ENCODE measurements at regions not wholly inside any gene's neighbourhood (a gene's known extent, or its start where the extent isn't known, plus 50 kb on each side); places are given as distances from the start of the nearest gene placed in this dataset.

DNA sequence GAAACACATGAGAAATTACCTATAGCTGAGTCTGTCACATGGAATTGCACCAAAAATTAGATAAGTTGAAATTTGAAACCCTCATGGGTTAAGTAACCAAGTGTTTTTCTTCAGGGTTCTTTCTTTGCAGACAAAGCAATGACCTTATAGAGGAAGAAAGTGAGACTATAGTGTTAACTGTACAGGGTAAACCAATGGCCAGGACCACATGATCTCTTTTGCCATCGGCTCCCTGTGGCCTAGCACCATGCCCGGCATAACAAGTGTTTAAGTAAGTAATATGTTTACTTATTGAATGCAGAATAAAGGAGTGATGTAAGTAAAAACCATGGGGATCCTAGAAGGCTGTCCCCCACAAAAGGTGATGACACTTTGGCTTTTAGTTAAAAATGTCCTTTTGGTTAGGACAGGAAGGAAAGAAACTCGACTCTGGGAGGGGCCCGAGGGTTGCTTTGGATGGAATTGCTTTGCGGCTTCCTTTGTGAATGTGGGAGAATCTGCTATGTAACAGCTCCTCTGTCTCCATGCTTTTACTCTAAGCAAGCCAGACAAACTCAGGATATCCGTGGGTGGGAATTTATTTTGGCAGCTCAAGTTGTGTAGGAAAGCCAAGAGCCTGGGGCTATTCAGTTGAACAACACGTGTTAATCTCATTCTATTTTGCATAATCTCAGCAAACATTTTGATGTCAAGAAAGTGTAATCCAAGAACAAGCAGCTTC, 454.7 kb downstream of the INSC start:
- TF ChIP-seq, protein P1, sequence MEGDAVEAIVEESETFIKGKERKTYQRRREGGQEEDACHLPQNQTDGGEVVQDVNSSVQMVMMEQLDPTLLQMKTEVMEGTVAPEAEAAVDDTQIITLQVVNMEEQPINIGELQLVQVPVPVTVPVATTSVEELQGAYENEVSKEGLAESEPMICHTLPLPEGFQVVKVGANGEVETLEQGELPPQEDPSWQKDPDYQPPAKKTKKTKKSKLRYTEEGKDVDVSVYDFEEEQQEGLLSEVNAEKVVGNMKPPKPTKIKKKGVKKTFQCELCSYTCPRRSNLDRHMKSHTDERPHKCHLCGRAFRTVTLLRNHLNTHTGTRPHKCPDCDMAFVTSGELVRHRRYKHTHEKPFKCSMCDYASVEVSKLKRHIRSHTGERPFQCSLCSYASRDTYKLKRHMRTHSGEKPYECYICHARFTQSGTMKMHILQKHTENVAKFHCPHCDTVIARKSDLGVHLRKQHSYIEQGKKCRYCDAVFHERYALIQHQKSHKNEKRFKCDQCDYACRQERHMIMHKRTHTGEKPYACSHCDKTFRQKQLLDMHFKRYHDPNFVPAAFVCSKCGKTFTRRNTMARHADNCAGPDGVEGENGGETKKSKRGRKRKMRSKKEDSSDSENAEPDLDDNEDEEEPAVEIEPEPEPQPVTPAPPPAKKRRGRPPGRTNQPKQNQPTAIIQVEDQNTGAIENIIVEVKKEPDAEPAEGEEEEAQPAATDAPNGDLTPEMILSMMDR (IDR thresholded peaks at IDR 0.05; ENCODE audit: unreplicated experiment) = no peak
- H3K27me3 Mint-ChIP-seq (ENCODE audit: unreplicated experiment) = peaks cover 4% of the 10 kb centered on the region
- H3K36me3 Mint-ChIP-seq (ENCODE audit: low read depth, unreplicated experiment) = peaks cover 66% of the 10 kb centered on the region
- peaks cover 31% of the 10 kb centered on the region for H3K4me1 Mint-ChIP-seq (ENCODE audit: unreplicated experiment)
- no peak overlapping the region for H3K27ac Mint-ChIP-seq (ENCODE audit: unreplicated experiment)
- H3K4me3 Mint-ChIP-seq (ENCODE audit: unreplicated experiment) = no peak overlapping the region
- DNase-seq (ENCODE audit: low spot score) = no peak
- no peaks in the 10 kb centered on the region for H3K9me3 Mint-ChIP-seq (ENCODE audit: unreplicated experiment)

DNA sequence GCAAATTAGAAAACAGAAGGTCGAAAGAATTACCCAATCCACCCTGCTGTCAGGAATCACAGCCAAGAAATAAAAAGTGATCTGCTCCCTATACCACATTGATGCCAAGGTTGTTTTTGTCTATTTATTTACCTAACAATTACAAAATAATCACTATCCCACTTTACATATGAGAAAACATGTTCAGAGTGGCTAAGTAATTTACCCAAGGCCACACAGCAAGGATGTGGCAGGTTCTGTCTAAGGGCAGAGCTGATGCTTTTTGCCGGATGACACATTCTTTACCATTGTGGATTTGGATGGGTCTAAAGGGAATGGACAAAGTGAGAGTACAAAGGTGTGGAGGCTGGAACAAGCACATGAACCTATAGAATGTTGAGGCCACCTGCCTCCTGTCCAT, 460.7 kb downstream of the INSC start:
- DNase-seq (ENCODE audit: low spot score) = no peak
- peaks cover 3% of the 10 kb centered on the region for H3K27me3 Mint-ChIP-seq (ENCODE audit: unreplicated experiment)
- no peak overlapping the region for H3K4me3 Mint-ChIP-seq (ENCODE audit: unreplicated experiment)
- H3K9me3 Mint-ChIP-seq (ENCODE audit: unreplicated experiment) = no peaks in the 10 kb centered on the region
- peaks cover 2% of the 10 kb centered on the region for H3K4me1 Mint-ChIP-seq (ENCODE audit: unreplicated experiment)
- no peak overlapping the region for H3K27ac Mint-ChIP-seq (ENCODE audit: unreplicated experiment)
- TF ChIP-seq, protein P1 (IDR thresholded peaks at IDR 0.05; ENCODE audit: unreplicated experiment) = no peak
- peaks cover 26% of the 10 kb centered on the region for H3K36me3 Mint-ChIP-seq (ENCODE audit: low read depth, unreplicated experiment)

DNA sequence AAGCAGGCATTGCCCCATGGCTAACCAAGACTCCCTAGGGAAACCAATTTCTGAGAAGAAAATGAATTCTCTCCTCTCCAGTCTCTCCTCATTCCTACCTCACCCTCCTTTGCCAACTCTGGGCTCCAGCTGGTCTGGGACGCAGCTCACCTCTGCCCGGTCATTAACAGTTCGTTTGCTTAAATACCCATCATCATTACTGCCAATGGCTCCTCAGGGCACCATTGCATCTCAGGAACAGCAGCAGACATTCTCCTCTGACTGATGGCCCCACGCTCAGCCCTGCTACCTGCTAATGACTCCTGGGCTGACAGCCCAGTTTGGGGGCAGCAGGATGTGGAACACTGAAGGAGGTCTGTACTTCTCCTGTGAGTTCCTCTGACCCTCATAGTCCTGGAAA, 462.0 kb downstream of the INSC start:
- Mint-ChIP-seq H3K9me3 (ENCODE audit: unreplicated experiment) (no peaks in the 10 kb centered on the region), H3K4me1 (ENCODE audit: unreplicated experiment) (no peaks in the 10 kb centered on the region), H3K27me3 (ENCODE audit: unreplicated experiment) (peaks cover 3% of the 10 kb centered on the region), H3K27ac (ENCODE audit: unreplicated experiment) (no peak overlapping the region), H3K4me3 (ENCODE audit: unreplicated experiment) (no peak overlapping the region), H3K36me3 (ENCODE audit: low read depth, unreplicated experiment) (peaks cover 18% of the 10 kb centered on the region)
- DNase-seq (ENCODE audit: low spot score) = no peak
- TF ChIP-seq, protein P1 (IDR thresholded peaks at IDR 0.05; ENCODE audit: unreplicated experiment) = no peak

DNA sequence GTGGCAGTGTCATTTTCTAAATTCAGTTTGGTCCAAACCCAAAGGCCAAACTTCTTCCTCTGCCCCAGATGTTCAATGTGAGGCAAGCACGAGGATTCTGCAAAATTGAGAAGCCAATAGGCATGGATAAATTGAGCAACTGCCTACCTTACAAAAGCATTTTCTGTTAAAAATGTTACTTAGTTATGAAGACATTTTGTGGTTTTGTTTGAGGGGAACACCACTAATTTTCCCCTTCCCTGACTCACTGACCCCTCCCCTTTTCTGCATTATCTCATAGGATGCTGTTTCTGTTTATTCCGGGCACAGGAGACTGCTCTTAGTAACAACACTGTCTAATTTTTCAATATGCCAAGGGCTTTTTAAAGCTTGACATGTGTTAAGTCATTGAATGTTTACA, 462.8 kb downstream of the INSC start:
- Mint-ChIP-seq H3K4me1 (ENCODE audit: unreplicated experiment) (no peaks in the 10 kb centered on the region), H3K27ac (ENCODE audit: unreplicated experiment) (no peak overlapping the region), H3K36me3 (ENCODE audit: low read depth, unreplicated experiment) (peaks cover 14% of the 10 kb centered on the region), H3K9me3 (ENCODE audit: unreplicated experiment) (no peaks in the 10 kb centered on the region), H3K27me3 (ENCODE audit: unreplicated experiment) (peaks cover 3% of the 10 kb centered on the region), H3K4me3 (ENCODE audit: unreplicated experiment) (no peak overlapping the region)
- TF ChIP-seq, protein P1 (IDR thresholded peaks at IDR 0.05; ENCODE audit: unreplicated experiment) = no peak
- no peak for DNase-seq (ENCODE audit: low spot score)

DNA sequence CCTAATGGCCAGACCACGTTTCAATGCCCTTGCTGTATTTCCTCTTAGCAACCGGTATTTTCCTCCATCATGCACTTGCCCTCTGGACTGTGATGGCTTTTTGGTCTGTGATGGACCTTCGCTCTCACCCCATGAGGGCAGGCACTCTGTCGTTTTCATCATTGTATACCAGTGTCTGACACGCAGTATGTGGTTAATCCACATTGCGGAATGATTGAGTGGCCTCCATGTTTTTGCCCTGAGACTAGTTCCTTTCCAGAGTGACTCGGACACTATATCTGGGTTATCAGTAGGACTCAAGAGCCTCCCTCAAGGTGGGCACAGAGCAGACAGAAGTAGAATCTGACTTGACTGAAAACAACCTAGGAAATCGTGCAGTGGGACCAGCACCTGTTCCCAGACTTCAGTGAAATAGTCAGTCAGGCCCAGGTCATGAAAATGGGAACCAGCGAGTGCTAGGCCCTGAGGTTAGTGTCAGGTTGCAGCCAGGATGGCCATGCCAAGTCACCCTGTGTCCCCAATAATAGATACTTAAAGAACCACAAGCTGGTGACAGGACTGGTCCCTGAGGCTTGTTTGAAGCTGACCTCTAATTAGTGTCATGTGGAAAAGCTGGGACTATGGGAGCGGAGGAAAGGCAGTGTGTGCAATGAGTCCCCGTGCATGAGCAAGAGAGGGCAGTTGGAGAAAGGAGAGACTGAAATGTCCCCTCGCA, 464.7 kb downstream of the INSC start:
- H3K4me3 Mint-ChIP-seq (ENCODE audit: unreplicated experiment) = no peak overlapping the region
- peaks cover 3% of the 10 kb centered on the region for H3K27me3 Mint-ChIP-seq (ENCODE audit: unreplicated experiment)
- H3K36me3 Mint-ChIP-seq (ENCODE audit: low read depth, unreplicated experiment) = peaks cover 3% of the 10 kb centered on the region
- H3K27ac Mint-ChIP-seq (ENCODE audit: unreplicated experiment) = no peak overlapping the region
- H3K4me1 Mint-ChIP-seq (ENCODE audit: unreplicated experiment) = peaks cover 15% of the 10 kb centered on the region
- no peaks in the 10 kb centered on the region for H3K9me3 Mint-ChIP-seq (ENCODE audit: unreplicated experiment)
- DNase-seq (ENCODE audit: low spot score) = no peak
- TF ChIP-seq, protein P1 (IDR thresholded peaks at IDR 0.05; ENCODE audit: unreplicated experiment) = no peak
